ENCODE measurements at regions not wholly inside any gene's neighbourhood (a gene's known extent, or its start where the extent isn't known, plus 50 kb on each side); places are given as distances from the start of the nearest gene placed in this dataset.

DNA sequence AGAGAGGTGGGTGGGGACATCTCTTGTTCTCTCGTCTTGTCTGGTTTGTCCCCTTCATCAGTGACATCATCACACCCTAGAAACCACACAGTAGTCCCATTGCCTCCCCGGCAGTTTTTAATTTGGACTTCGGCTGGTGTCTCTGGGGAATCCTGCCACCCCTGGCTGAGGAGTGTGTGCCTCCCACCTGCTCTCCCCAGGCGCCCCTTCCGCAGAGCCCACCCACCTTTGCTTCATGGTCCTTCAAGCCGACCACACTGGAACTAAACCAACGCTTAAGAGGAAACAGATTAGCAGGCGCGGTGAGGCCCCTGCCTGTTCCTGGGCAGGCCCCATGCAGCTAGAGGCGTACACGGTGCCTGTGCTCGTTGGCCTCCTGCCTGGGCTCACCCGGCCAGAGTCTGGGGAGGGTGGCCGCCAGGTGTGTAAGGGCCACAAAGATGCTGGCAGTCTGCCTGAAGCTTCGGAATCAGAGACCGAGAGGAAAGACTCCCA lies 107.6 kb upstream of the SPRY4 start:
- DNase-seq: no peak

DNA sequence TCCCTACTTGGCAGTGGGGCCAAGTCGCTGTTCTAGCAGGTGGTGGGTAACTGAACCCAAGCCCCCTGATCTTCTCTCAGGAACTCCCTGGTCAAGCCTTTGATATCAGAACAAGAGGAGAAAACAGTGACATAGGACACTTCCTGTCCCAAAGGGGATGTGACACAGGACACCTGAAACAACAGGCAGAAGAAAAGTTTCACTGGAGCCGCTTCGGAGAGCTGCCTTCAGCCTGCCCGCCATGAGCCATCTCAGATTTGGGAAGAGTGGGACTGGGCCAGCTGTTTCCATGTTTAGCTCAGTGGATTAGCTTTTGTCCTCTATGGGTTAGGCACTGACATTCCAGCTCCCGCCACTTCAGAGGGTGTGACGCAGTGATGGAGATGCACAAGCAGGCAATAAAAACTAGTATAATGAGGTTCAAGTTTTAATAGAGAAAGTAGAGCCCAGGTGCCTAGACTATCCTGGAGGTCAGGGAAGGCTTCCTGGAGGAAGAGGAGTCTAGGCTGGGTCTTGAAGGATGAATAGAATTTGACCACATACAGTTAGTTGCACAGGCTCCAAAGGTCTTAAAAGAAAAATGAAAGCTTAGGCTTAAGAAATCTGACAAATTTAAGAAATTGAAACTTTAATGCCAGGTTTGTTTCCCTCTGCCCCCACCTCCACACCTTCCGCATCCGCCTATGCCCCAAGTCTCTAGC lies 104.1 kb upstream of the SPRY4 start:
- no peak for DNase-seq

DNA sequence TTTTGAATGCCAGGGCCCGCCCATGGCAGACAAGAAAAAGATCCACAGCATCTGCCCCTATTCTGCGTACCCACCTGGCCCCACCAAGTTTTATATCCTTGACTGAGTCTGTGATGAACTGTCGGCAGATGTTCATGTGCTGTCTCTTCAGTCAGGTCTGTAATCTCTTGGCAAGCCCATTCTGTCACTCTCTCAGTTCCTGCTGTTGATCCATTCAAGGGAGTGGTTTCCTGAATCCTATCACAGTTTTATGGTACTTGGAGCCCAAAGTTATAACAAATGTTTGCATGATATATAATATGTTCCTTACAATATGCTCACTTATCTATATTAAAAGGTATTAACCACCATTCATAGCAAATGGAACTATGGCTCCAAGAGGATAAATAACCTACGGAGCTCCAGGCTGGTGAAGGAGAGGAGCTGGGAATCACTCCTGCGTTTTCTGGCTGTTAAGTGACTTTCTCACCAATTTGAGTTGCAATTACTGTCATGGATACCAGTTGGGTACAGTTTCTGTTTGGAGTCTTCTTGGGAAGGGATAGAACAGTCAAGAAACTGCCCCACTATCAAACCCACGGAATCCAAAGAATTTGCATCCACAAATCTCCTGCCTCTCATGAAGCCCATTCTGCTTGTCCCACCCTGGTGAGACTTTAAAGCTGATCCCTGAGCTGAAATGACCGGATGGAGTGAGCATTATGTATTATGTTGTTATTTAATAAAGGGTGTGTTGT lies 103.4 kb upstream of the SPRY4 start:
- DNase-seq: no peak

DNA sequence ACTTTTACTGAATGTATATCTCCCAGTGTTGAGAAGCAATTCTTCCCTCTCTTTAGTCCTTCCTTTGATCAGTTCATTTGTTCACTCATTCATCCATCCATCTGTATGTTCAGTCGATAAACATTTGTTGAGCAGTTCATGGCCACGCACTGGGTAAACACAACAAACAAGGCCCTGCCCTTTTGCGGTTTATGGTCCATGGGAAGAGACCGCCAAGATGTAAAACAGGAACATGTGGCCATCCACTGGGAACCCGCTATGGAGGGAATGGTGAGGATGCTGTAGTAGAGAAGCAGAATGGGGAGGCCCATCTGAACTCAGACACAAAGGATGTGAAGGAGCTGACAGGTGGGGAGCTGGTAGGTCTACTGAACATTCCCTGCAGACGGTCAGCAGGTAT lies 102.7 kb upstream of the SPRY4 start:
- no peak for DNase-seq

DNA sequence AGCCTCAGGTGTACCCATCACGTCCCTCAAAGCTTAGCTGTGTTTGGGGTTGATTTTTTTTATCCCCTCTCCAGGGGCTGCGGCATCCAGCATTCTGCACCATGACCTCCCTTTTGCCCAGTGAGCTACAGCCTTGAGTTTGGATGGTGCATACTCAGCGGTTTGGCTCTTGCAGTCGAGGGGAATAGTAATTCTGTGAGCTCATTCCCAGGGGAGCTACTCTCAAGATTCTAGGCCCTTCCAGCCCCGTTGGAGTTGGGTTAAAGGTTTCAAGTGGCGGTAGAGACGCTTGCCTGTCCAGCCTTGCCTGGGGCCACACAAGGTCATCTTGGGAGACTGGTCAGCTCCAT lies 102.2 kb upstream of the SPRY4 start:
- no peak for DNase-seq

DNA sequence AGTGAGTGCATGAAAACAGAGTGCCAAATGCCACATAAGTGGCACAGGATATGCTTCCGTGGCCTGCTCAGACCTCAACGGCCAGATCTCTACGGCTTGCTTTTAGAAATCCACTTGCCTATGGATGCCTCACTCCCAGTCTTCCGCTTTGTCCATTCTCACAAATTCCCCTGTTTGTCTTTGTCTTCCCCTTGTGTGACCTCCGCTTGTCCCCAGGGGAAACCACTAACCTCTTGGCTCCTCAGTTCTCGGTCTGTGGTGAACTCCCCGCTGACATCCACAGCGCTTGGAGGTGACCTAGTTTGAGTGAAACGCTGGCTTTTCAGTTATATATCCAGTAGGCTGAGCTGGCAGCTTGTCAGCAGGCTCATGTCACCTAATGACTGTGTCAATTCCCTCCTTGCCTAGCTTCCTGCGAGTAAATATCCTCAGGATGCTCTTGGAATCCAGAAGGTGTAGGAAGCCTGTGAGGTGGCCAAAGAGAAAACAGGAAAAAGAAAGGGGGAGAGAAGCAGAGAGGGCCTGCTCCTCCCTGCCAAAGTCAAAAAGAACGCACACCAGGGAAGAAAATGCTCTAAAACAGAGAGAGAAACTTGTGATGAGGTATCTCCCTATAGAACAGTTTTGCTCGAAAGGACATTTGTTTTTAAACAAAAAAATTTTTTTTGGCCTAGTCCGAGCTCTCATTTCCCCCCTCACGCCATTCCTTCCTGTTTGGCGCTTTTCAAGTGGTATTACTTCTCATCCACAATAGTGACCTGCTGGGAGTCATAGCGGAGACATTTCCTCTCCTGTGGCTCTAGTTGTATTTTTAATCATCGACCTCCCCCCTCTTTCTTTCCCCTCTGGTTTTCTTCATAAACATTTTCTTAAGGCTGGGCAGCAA lies 101.6 kb upstream of the SPRY4 start:
- peak; percentile 6 for DNase-seq

DNA sequence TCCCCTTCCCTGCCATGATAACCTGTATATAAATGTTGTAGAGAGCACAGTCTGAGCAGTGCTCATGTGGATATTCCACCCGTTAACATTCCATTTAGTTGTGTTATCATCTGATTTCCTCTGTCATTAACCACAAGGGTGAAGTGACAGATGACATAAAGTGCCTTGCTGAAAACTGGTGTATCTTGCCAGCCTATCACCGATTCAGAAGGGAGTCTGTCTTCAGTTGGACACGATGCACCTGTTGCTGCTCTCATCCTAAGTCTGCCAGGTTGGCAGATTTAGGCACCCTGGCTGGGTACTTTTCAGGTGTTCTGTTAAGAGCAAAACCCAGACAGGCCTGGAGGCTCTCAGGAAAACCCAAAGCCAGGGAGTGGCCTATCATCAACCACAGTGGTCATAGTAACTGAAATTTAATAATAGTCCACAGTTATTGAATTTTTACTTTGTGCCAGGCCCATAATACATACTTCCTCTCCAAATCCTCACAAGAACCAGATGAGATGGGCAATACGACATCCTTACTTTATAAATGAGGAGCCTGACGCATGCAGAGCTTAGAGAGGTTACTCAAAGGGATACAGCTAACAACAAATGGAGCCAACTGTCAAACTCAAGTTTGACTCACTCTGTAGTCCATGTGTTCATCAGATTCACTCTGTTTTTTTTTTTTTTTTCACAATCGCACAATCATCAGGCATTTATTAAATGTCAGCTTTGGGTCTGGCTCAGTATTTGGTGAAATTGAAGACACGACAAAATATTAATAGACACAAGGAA lies 100.7 kb upstream of the SPRY4 start:
- DNase-seq: no peak

DNA sequence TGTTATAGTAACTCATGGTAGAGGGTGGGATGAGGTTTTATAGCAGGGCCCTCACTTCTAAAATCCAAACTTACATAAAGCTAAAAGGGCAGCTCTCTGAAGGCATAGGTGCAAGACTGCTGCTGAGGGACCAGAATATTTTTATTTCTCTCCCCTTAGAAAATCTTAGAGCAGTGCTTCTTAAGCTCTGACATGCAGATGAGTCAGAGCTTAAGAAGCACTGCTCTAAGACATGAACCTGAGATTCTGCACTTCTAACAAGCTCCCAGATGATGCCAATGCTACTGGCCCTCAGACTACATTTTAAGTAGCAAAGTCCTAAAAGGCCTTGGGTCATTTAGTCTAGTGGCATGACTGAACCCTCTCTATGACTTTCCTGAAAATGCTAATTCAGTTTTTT lies 97.6 kb upstream of the SPRY4 start:
- DNase-seq: no peak

DNA sequence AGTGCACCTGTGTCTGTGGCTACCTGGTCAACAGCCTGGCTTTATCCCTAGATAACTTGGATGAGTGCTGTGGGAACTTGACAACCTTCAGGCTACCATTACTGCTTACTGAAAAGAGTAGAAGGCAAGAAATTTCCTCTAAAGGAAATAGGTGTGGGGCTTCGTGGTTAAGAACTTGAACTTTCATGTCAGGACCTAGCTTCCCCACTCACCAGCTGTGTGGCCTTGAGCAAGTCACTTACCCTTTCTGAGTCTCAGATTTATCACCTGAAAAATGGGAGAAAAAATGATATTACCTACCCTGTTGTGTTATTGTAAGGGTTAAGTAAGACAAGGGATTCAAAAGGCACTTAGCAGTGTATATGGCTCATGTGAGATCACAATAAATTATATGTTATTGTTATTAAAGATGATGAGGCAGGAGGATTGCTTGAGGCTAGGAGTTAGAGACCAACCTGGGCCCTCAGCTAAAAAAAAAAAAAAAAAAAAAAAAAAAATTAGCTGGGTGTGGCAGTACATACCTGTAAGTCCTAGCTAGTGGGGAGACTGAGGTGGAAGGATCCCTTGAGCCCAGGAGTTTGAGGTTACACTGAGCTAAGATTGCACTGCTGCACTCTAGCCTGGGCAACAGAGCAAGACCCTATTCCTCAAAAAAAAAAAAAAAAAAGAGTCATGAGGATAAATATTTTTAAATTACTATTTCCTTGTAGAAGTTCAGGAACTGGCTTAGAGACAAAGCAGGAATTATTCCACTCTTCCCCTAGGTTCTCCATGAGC lies 97.0 kb upstream of the SPRY4 start:
- DNase-seq: no peak

DNA sequence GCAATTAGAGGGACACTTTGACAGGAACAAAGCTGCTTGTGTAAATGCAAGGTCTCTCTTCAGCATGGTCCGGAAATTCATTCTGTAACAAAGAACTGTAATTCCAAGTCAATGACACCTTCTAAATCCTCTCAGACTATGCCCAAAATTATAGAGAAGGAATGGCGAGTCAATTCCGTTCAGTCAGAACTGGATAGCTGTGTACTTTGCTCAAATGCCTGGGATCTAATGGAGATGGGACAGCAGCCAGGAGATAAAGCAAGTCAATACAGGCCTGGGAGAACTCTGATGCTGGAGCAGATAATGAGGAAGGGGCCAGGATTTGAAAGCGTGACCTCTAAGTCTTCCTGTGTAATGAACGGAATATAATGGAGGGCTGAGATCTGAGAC lies 96.4 kb upstream of the SPRY4 start:
- no peak for DNase-seq

DNA sequence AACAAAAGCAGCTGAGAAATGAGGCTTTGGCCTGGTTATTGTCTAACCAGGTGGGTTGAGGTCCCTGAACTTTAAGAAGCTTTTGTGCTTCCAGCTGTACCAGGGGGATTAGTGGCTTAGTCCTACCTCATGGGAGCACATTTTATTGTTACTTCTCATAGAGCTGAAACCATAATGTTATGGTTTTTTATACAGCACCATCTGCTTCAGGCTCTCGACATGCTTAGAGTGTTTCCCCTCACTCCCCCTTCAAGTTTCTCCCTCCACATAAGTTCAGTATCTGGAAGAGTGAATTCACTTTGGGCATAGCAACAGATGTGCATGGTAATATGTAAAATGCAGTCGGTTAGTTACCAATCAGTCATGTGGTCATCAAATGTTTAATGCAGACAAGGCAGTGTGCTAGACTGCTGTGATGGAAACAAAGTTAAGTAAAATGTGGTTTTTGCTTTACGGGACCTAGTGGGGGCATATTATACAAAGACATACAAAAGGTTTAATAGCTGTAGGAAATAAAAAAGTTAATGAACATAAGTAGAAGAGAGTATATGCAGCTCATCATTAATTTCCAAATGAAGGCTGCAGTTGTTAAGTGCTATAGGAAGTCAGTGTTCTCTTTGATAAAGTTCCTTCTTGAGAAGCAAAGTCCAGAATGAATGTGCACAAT lies 95.9 kb upstream of the SPRY4 start:
- no peak for DNase-seq

DNA sequence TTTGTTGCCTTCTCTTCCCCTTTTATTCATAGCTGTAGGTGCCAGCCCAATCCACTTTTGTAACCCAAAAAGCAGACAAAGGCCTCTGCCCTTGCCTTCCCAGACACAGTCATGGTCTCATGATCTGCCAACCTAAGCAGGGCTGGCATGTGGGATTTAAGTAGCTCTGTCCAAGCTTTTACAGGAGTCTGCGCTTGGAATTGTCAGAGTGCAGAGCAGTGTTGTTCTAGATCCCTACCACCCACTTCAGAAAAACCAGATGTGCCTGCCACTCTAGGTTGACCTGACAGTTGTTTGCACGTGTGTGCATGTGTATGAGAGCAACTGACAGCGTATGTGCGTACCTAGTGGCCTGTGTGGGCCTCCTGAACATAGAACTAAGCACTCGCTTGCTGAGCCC lies 87.8 kb upstream of the SPRY4 start:
- DNase-seq: no peak

DNA sequence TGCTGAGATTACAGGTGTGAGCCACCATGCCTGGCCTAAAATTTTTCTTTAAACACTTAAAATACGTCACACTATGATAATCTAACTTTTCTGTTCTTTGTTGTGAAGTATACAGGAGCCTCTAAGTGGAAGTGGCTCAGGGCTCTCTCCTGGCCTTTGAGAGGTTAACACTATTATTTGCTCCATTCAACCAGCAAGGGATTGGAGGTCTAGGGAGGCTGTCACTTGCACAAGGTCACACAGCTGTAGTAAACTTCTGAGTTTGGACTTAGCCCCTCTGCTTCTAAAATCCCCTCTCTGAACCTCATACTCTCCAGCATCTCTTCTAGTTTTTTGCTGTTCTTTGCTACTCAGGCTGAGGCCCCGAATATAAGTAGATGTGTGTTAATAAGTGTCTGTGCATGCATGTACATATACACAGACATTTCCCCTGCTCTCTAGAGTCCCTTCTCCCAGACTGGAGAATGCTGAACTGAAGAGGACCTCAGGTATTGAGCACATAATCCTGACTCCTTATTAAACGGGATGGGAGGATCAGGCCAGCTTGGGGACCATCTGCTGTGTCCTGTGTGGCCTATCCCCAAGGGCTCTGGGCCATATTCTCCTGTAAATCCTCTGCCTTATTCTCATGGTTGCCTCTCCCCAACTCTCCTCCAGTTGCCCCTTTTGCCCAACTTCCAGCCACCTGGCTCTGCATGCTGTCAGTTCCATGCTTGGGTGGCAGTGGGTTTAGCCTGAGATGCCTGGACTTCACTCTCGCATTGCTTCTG lies 87.0 kb upstream of the SPRY4 start:
- no peak for DNase-seq

DNA sequence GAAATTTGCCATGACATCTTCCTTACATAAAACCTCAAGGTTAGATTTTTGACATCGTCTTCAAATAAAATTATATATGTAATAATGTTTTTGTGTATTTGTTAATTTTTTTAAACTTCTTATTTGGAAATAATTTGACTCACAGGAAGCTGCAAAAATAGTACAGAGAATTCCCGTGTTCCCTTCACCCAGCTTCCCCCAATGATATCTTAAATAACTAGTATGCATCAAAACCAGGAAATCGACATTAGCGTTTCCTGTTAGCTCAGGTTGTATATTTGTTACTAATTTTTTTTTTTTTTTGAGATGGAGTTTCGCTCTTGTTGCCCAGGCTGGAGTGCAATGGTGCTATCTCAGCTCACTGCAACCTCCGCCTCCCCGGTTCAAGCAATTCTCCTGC lies 86.3 kb upstream of the SPRY4 start:
- DNase-seq: no peak

DNA sequence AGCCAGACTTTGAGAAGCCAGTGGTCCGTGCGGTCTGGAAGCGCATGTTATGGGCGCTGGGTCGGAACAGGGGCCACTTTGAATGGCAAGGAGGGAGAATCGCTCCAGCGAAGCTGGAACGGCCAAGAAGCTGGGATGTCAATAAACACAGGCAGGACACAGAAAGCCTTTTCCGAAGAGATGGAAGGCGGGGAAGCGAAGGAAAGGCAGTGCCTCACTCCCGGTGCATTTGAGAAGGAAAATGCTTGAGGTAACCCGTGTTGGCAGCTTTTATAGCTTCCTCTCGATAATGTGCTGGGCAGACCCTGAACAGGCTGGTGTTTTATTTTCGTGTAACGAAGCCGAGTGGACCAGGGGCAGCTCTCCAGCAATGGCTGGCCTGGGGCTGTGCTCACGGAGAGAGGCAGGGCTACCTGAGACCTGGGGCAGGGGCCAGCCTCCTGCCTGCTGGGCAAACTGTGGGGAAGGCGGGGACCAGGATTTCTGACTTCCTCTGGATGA lies 84.2 kb upstream of the SPRY4 start:
- DNase-seq: no peak

DNA sequence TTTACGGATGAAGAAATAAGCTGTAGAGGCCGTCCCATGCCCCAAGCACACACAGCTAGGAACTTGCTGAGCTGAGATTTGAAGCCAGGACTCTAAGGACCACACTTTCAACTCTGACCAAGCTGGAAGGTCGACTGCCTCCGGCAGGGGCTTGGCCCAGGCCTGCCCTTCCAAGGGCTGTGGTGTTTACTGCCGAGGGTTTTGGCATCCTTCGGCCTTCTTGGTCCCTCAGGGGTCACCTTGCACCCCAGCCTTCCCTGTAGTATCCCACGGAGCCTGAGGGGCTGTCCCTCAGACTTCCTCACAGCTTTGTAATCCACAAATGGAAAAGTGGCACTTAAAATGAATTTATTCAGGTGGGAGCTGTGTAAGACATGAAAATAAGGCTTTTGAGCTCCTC lies 83.7 kb upstream of the SPRY4 start:
- DNase-seq: no peak

DNA sequence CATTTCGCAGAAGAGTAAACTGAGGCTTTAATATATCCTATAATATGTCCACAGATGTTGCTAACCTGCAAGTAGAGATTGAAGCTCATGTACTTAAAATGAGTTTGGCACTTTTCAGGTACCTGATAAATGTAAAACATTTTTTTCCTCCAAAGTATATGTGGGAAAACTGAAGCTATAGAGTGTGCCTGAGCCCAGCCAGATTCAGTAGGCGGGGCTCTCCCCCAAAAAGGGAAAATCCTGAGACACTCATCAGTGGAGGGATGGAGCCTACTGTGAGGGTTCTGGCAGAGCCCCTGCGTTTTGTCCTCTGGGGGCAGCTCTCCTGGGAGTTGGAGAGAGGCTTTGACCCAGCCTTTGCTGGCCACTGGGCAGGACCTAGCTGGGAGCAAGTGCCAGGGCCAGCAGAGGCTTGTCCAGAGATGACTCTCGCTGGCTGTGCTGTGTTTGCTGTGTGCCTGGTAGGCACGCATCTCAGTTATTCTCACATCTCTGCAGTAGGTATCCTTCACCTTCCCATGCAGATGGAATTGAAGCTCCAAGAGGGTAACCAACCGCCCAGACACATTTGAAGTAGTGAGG lies 81.1 kb upstream of the SPRY4 start:
- no peak for DNase-seq

DNA sequence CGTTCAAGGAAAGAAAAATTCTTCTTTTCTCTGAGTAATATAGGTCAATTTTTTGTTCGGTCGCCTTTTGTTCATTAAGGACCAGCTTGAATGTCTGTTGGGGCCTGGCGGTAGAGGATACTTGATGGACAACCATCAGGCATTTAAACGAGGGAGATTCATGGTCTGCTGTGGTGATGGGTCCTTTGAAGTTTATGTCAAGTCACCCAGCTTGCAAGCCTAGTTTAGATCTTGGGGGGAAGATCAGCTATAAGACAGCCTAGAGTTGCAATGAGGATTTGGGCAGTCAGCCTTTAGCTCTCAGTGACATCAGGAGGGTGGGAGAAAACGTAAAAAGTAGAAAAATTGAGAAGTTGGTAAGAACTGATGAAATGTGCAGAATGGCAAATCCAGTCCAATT lies 80.2 kb upstream of the SPRY4 start:
- no peak for DNase-seq

DNA sequence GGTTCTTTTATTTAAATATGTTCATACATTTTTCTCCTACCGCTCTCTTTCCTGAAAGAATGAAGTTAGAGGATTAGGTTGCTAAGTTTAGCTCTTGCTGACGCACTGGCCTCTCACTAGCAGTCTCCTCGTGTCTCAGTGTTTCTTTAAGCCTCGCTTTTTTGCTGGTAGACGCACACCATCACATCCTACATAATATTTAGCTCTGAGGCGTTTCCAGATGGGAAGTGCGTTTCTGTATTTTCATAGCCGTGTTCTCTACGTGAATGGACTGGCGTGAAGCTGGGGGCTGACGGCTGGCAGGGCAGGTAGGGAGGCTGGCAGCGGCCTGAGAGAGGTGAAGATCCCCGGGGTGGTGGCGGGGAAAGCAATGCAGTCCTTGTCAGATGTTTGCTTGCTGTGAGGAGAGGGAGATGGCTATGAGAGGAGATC lies 79.2 kb upstream of the SPRY4 start:
- no peak for DNase-seq

DNA sequence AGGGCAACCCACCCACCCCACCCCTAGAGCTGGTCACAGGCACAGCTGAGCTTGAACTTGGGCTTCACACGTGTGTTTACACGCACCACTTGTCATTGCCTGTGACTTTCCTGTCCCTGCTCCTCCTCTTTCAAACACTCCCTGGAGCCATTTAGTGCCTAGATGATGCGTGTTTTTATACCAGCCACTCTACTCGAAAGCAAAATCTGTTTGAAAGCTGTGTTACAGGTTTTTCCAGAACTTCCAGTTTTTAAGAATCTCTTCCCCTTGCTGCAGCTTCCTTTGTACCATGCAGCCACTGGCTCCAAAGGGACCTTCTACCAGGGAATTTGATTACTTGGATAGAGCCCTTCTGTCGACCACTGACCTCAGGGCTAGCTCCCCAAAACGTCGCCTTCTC lies 78.8 kb upstream of the SPRY4 start:
- DNase-seq: no peak

Measured in suppressor macrophage treated with lipopolysaccharide for 4 hours (primary cell).